ENCODE measurements at regions not wholly inside any gene's neighbourhood (a gene's known extent, or its start where the extent isn't known, plus 50 kb on each side); places are given as distances from the start of the nearest gene placed in this dataset.

- TF ChIP-seq GABPA (IDR thresholded peaks at IDR 0.05; ENCODE audit: low read depth) (no peak), SPI1 (IDR thresholded peaks at IDR 0.05; ENCODE audit: borderline replicate concordance, low read depth) (no peak), CTCF (IDR thresholded peaks at IDR 0.05; ENCODE audit: insufficient read depth, low read length) (no peak), REST (IDR thresholded peaks at IDR 0.05; ENCODE audit: insufficient replicate concordance, low read depth) (no peak), POLR2AphosphoS5 (IDR thresholded peaks at IDR 0.05; ENCODE audit: low read depth) (no peak)
- Histone ChIP-seq H3K27ac (replicated peaks) (no peak overlapping the region), H3K4me3 (replicated peaks; ENCODE audit: insufficient read depth, low read length) (no peak overlapping the region), H3K27me3 (ENCODE audit: insufficient read depth, poor library complexity, severe bottlenecking) (peaks cover 2% of the 10 kb centered on the region)
- DNase-seq (ENCODE audit: low read depth in 1 of 2, low spot score in 1 of 2), result no peak
These were observed 523.5 kb downstream of the CDH26 start for GRCh38 chr20:60481743-60482133.

GRCh38 chr20:60482221-60483008, 524.2 kb downstream of the CDH26 start:
- peaks cover 2% of the 10 kb centered on the region for H3K27me3 ChIP-seq (ENCODE audit: insufficient read depth, poor library complexity, severe bottlenecking)
- no peak for DNase-seq (ENCODE audit: low read depth in 1 of 2, low spot score in 1 of 2)
- no peak overlapping the region for H3K27ac ChIP-seq (replicated peaks)
- no peak for TF ChIP-seq POLR2AphosphoS5 (IDR thresholded peaks at IDR 0.05; ENCODE audit: low read depth)
- no peak for TF ChIP-seq REST (IDR thresholded peaks at IDR 0.05; ENCODE audit: insufficient replicate concordance, low read depth)
- no peak for TF ChIP-seq GABPA (IDR thresholded peaks at IDR 0.05; ENCODE audit: low read depth)
- no peak for TF ChIP-seq SPI1 (IDR thresholded peaks at IDR 0.05; ENCODE audit: borderline replicate concordance, low read depth)
- no peak for TF ChIP-seq CTCF (IDR thresholded peaks at IDR 0.05; ENCODE audit: insufficient read depth, low read length)
- H3K4me3 ChIP-seq (replicated peaks; ENCODE audit: insufficient read depth, low read length), result no peak overlapping the region

DNA sequence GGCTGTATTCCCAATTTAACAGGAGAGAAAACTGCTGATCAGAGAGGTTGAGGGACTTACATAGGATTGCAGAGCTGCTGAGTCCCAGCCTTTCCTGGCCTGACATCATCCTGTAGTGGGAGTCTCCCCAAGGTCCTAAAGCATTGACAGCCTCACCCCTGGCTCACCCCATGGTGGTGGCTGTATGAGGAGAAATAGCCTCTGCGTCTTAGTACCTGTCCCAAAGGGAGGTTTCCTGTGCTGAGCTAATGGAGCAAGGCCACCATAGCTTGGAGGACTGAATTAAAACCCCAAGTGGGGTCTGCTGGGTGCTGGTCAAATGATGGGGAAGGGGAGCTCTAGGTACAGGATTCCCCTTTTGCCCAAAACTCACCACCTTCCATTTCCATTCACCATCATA, 525.1 kb downstream of the CDH26 start:
- DNase-seq (ENCODE audit: low read depth in 1 of 2, low spot score in 1 of 2), result no peak
- no peak overlapping the region for H3K27ac ChIP-seq (replicated peaks)
- H3K4me3 ChIP-seq (replicated peaks; ENCODE audit: insufficient read depth, low read length), result no peak overlapping the region
- H3K27me3 ChIP-seq (ENCODE audit: insufficient read depth, poor library complexity, severe bottlenecking), result no peaks in the 10 kb centered on the region
- TF ChIP-seq SPI1 (IDR thresholded peaks at IDR 0.05; ENCODE audit: borderline replicate concordance, low read depth), result no peak

DNA sequence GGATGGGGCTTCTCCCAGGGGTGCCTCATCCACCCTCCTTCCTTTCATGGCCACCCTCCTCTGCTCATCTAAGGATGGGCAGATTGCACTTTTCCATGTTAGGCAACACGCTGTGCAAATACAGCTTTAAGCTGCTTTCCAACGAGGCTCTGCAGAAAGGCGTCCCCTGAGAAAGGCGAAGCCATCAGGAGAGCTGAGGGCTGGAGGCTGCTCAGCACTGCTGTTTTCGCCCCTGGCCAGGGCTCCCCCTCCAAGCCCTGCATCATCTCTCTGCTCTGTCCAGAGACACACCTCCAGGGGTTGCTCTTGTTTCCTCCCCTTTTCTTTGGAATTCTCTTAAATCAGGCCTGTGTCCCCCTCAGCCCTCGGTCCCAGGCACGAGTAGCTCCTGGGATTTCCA, 526.1 kb downstream of the CDH26 start:
- H3K27me3 ChIP-seq (ENCODE audit: insufficient read depth, poor library complexity, severe bottlenecking), result no peaks in the 10 kb centered on the region
- H3K27ac ChIP-seq (replicated peaks), result no peak overlapping the region
- TF ChIP-seq GABPA (IDR thresholded peaks at IDR 0.05; ENCODE audit: low read depth) (no peak), SPI1 (IDR thresholded peaks at IDR 0.05; ENCODE audit: borderline replicate concordance, low read depth) (no peak), CTCF (IDR thresholded peaks at IDR 0.05; ENCODE audit: insufficient read depth, low read length) (no peak), REST (IDR thresholded peaks at IDR 0.05; ENCODE audit: insufficient replicate concordance, low read depth) (no peak), POLR2AphosphoS5 (IDR thresholded peaks at IDR 0.05; ENCODE audit: low read depth) (no peak)

More for the DNA sequence above, 526.1 kb downstream of the CDH26 start:
- H3K4me3 ChIP-seq (replicated peaks; ENCODE audit: insufficient read depth, low read length), result no peak overlapping the region
- DNase-seq (ENCODE audit: low read depth in 1 of 2, low spot score in 1 of 2), result no peak

Data from HL-60 (cell line).